NAMALWA (cell line): ENCODE measurements at regions not wholly inside any gene's neighbourhood (a gene's known extent, or its start where the extent isn't known, plus 50 kb on each side); places are given as distances from the start of the nearest gene placed in this dataset.

Experiments
- DNase-seq: peaks from one replicate; pipeline ENCODE4 v3.0.0-alpha.2; 2015; ENCODE audit warnings: low spot score

DNA sequence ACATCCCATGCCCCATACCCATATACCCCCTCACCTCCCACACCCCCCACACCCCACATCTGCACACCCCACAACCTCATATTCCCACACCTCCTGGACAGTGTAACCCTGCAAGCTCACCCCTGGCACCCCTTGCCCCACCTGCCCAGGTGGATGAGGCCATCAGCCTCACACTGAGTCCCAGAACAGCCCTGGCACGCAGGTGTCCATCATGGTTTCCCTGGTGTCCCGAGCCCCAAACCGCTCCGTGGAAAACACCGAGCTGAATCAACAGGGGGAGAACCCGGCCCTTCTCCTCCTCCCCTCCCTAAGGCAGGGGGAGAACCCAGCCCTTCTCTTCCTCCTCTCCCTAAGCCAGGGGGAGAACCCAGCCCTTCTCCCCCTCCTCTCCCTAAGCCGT lies 415.6 kb upstream of the SALL3 start:
- DNase-seq: no peak

DNA sequence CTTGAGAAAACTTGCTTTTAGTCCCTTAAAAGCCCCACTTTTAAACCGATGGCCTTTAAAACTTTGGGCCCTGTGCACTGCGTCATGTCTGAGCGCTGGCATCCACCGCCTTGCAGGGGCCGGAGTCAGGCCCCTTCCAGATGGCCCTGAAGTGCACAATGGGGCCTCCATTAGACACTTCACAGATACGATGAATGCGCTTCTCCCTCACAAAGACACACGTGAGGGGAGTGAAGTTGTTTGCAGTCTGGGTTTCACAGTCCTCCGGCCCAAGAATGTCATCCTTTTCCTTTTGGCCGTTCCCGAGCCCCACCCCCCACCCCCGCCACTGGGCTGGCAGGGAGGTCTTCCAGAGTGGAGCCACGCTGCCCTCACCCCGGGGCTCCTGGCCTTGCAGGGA lies 415.1 kb upstream of the SALL3 start:
- no peak for DNase-seq

DNA sequence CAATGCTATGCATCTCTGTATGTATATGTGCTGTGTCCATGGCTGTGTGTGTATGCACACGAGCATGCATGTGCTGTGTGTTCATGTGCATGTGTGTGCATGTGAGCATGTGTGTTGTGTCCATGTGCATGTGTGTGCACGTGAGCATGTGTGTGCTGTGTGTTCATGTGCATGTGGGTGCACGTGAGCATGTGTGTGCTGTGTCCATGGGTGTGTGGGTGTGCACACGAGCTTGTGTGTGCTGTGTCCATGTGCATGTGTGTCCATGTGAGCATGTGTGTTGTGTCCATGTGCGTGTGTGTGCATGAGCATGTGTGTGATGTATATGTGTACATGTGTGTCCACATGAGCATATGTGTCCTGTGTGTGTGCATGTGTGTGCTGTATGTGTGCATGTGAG lies 414.4 kb upstream of the SALL3 start:
- DNase-seq: no peak

DNA sequence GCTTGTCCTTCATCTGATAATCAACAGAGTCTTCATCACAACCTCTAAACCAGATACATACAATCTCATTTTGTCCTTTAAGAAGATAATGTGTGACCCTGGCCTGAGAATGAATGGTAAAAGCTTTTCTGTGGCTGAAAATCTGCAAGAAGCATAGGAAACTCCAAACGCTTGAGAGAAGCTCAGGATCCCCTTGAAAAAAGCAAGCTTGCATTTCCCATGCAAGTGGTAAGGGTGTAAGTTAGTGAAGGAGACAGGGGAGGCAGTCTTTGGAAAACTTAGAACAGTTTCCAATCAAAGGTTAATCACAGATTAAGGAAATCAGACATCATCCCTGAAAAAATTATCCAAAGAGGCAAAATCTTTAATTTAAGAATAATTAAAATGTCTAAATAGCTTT lies 413.6 kb upstream of the SALL3 start:
- DNase-seq: no peak

DNA sequence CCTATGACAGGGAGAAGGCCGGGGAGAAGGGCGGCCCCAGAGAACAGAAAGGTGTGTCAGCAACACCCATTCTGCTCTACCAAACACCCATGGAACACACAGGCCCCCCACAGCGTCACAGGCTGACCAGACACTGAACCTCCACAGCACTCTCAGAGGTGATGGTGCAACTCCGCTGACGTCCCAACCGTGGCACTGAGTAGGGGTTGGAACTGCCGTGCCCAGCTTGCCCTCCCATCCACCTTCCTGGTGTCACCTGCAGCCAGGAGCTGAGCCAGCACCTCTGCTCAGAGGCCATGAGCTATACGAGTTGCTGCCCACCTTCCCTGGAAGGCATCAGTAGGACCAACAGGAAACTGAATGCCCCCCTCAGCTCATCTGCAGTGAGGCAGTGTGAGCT lies 412.9 kb upstream of the SALL3 start:
- DNase-seq: no peak

DNA sequence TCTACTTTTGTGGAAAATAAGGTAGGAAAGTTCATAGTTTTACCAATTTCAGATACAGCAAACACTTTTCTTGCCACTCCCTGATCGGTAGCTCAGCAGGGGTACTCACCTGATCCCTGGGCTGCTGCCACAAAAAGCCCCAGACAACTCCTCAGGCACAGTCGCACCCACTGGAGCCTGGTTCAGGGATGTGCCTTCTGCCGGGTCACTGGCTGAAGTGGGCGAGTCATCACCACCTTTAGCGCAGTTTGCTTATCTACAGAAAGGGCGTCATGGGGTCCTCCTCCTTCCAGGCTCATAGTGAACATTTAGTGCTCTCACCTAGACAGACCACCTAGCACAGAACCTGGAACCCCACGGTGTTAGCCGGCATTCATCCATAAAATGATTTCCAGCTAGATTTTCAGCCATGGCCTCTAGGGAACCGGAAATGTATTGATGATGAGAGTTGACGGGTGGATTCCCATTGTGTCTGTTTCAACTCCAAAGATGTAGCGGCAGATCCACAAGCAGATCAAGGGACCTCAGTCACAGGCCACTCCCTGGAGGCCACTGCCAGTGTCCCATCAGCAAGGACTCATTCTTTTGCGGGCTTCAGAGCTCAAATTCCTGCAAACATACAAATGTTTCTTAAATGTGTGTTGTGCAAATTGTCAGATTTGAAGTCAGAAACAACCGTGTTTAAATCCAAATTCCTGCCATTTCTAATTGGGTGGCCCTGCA lies 408.4 kb upstream of the SALL3 start:
- DNase-seq: no peak

DNA sequence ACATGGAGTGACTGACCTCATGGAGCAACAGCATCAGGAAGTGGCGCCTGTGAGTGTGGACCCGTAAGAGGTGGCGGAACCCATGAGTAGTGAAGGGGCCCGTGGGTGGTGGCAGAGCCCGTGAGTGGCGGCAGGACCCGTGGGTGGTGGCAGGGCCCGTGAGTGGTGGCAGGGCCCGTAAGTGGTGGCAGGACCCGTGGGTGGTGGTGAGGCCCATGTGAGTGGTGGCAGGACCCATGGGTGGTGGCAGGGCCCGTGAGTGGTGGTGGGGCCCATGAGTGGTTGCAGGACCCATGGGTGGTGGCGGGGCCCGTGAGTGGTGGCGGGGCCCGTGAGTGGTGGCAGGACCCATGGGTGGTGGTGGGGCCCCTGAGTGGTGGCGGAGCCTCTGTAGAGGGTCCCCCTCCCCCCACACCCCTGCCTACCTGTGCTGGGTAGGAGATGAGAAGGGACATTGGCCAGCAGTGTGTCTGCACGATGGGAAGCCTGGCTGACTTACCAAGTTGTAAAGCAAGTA lies 407.7 kb upstream of the SALL3 start:
- DNase-seq: no peak

DNA sequence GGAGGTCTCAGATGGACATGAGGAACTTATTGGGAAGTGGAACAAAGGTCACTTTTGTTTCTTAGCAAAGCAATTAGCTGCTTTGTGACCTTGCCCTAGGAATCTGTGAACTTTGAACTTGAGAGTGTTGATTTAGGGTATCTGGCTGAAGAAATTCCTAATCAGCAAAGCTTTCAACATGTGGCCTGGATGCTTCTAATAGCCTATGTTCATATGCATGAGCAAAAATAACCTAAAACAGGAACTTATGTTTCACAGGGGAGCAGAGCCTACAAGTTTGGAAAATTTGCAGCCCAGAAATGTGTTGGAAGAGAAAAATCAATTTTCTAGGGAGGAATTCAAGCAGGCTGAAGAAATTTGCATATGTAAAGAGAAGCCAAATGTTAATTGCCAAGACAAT lies 405.8 kb upstream of the SALL3 start:
- DNase-seq: no peak

DNA sequence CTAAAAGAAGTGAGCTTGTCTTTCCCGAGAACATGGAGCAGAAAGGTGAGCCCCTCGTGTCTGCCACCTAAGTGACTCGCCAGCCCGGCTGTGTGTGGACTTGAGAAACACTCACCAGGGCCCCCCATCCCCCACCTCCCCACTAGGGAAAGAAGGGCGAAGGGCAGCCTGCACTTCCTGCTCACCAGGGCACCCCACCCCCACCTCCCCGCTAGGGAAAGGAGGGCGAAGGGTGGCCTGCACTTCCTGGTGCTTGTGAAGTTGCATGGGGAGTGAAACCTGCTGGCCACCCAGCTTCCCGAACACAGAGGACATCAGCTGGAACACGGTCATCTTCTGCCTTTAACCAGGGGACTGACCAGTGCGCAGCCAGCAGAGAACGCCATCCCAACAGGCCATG lies 402.7 kb upstream of the SALL3 start:
- no peak for DNase-seq

DNA sequence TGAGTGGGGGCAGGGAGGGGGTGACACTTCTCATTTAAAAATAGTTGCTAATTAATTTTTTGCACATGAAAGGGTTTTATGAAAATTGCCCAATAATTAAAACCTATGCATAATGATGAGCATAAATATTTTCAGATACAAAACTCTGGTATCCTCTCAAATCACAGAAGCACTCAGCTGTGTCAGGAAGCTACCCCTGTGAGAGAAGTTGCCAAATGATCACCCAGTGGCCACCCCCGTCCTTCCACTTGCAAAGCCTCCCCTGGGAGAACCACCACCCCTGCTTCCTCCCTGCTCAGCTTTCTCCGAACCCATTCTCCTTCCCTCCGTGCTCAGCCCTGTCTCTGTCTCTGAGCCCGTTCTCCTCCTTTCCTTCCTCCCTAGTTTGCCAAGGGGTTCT lies 400.2 kb upstream of the SALL3 start:
- DNase-seq: no peak

DNA sequence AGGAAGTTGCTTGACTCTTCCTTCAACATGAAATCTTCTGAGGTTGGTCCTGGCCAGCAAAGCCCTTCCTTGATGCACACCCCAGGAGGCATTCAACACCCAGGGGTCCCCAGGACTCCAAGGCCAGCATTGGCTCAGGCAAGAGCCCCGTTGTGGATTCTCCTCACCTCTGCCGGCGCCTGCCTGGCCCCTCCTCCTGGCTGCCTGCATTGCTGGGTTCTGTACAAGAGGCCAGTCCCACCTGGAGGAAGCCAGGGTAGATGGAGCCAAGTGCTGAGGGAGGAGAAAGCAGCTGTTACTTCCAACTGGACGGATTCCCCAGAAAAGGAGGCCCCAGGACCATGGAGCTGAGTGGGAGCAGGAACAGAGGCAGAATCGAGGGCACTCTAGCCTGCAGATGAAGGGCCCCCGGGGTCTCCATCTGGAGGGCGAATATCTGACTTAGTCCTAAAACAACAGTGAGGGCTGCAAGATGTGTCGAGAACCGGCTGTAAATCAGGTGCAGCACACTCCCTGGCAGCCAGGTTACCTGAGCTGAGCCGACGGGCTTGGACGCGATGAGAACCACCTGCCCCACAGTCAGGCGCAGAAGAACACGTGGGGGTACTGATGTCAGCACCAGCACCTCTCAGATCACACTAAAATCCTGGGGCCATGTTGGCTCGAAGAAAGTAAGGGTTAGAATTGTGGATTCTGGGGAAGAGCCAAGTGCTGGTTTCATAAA lies 399.6 kb upstream of the SALL3 start:
- no peak for DNase-seq

DNA sequence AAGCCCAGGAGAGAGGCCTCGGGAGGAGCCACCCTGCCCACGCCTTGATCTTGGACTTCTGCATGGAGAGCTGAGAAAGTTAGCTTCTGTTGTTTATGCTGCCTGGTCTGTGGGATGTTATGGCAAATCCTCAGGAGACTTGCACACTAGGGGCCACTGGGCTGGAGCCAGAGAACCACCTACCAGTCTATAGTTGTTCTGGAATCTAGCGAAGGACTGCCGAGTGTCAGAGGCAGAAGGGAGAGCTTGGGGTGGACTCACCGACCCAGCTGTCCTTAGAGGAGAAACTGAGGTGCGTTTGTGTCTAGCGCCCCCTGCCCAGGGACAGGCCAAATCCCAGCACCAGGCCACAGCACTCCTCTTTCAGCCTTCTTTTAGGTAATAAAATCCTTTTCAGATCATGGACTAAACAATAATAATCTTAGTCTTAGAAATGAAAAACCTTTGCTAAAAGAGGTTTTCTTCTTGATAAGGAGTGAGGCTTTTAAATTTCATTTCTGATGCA lies 398.7 kb upstream of the SALL3 start:
- no peak for DNase-seq

DNA sequence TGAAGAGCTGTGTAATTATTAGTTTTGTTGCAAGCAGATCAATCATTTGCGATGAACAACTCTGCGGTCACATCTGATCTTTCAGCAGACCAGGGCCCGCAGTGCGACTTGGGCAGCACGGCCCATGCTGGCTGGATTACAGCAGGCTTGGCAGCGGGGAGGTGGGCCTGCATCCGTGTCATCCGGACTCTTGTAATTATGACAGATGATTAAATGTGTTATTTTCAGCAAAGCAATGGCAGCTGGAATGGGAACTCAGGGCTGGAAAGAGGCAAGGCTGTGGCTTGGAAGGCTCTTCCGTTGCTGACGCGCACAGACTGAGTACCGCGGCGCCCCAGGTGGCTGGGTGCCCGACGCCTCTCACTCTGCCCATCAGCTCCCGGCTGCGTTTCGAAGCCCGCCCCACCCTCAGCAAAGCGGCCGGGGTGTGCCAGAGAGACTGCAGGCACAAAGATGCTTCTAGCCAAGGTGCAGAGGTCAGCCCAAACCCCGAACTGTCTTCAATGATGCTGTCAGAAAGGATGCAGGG lies 397.4 kb upstream of the SALL3 start:
- DNase-seq: no peak

DNA sequence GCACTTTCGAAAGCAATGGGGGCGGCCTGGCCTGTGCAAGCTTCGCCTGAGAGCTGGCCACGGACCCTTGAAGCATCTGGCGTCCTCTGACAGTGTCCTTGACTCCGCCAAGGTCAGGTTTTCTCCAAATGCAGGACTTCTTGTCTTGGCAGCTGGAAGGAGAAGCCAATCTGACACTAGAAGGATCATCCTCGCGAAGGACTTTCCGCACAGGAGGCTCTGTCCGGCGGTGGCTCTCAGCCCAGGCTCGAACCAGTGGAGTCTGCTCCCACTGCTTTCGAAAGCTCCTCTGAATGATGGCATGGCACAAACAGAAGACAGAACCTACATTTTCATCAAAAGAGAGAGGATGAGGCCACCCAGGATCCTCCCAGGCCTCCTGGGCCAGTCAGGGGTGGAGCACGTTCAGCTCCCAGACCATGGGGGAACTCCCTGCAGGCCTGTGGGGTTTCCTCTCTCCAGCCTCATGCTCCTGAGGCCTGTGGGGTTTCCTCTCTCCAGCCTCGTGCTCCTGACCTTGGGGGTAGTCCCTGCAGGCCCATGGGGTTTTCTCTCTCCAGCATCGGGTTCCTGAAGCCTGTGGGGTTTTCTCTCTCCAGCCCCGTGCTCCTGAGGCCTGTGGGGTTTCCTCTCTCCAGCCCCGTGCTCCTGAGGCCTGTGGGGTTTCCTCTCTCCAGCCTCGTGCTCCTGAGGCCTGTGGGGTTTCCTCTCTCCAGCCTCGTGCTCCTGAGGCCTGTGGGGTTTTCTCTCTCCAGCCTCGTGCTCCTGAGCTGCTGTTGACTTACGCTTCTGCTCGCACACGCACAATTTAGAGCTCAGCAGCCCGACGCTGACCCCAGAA lies 396.5 kb upstream of the SALL3 start:
- DNase-seq: no peak

DNA sequence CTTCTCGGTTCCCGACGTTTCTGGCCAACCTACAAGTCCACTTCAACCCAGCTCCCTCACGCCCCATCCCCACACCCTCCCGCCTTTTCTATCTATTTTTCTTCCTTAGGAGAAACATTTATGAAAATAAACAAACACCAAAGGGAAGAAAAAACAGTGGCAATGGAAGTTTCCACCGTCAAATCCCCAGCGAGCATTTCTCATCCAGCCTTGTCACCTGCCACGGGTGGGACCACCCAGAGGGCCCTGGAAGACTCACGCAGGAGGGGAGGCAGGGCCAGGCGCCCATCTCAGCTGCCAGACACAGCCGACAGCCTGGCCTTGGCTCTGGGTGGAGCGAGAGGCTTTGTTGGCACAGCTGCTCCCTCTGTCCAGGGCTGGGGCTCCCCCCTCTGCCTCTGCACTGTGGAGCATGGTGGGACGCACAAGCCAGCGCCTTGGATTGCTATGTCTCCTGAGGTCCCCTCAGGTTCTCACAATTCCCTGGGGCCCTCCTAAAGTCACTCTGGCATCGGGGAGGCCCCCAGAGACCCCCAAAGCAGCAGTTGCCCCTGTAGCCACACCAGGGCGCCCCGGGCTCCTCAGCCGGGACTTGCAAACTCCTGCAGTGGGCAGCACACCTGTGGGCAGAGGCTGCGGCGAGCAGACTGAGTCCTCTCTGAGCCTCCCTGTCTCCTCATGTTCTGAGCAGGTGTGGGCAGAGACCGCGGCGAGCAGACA lies 395.7 kb upstream of the SALL3 start:
- no peak for DNase-seq

DNA sequence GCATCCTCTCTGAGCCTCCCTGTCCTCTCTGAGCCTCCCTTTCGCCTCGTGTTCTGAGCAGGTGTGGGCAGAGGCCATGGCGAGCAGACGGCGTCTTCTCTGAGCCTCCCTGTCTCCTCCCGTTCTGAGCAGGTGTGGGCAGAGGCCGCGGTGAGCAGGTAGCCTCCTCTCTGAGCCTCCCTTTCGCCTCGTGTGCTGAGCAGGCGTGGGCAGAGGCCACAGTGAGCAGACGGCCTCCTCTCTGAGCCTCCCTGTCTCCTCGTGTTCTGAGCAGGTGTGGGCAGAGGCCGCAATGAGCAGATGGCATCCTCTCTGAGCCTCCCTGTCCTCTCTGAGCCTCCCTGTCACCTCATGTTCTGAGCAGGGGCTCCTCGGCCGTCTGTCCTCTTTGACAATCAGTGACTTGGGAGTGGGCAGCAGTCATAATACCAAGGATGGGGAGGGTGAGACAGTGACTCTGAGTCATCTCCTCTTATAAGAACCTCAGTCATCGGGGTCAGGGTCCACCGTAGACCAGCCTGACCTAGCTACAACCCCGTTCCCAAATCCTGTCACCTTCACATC lies 395.1 kb upstream of the SALL3 start:
- no peak for DNase-seq

DNA sequence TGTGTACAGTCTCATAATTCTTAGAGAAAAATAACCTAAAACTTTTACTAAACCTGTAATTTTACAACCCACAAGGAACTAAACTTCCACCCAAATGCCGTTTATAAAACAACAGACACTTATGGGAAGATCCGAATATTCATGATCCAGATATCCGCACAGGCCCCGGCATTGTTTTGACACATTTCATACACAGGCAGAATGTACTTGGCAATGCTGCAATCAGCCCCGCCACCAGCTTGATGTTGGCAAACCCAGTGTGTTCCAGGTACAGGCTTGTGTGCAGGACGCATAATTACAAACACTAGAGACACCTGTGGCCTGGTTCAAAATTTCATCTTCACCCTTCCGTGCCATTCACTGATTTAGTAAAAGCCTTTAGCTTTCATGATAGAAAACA lies 393.0 kb upstream of the SALL3 start:
- DNase-seq: no peak

DNA sequence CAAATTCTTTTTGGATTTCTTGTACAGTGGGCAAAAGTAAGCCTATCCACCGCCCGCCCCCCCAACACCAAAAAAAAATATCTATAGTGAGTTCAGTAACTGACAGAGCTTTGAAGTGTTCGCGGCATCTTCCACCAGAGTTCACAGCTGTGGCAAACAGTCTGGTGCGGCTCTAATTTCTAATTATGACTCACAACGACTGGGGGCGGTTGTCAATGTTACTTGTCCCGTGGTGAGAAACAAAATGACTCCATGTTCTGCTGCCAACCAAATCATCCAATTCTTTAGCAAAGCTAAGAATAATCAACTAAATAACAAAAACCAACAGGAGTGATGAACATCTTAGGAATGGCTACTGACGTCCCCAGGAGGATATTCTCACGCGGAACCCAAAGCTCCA lies 392.5 kb upstream of the SALL3 start:
- DNase-seq: no peak

DNA sequence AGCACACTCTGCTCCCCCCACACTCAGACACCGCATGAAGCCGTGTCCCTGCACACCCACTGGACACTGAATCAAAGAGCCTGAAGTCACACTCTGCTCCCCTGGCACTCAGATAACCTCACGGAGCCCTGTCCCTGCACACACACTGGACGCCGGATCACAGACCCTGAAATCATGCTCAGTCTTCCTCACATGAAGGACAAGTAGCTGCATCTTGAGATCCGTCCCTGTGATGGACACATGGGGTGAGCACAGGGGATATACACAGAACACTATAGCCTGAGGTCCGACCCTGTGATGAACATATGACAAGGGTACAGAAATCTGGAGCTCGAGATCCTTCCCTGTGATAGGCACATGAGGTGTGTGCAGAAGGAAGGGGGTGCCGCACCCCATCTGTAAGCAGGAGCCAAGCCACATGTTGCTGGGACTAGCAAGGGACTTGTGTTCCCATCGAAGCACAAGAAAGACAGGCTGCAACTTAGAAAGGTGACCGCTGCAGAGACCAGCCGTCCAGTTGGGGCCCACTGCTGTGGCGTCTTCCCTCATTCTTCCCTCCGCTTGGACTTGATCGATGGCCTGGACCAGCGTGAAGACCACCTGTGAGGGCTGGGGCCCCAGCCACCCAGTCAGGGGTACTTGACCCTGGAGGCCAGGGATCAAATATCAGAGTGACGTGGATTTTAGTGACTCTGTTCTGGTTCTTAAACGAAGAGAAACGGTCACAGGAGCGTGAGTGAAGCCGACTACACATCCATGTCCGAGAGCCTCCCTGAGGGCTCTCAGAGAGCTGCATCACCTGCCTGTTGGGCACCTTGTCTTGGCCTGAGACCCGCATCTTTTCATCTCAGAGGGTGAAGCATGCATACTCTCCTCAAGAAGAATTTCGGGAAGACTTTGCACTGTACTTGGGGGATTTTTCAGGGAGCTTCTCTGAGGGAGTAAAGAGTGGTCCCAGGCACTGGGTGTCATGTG lies 391.7 kb upstream of the SALL3 start:
- no peak for DNase-seq

DNA sequence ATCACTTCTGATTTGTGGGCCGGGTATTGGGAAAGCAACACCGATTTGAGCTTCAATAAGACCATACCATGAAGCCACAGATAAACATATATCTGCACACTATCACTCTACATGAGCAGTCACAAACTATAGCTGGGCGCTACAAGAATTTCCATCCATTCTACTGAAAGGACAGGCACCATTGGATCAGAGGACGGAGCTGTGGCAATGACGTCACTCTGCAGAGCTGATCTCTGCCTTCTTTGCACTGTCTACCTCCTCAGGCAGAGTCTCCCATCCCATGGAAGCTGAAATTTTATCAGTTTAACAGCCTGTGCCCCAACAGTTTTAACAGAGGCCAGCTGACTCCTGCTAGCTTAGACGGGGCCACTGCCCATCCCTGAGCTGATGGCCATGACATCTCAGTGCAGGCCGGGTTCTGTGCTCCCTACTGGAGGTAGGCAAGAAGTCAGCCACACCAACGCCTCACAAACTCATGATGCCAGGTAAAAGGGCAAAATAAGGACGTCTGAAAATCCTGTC lies 389.6 kb upstream of the SALL3 start:
- no peak for DNase-seq
